Smooth muscle cell (in vitro differentiated cells): ENCODE measurements at regions not wholly inside any gene's neighbourhood (a gene's known extent, or its start where the extent isn't known, plus 50 kb on each side); places are given as distances from the start of the nearest gene placed in this dataset.

Experiments
- DNase-seq: peaks from one replicate; lab custom pipeline; 2025; ENCODE audit not compliant: unreplicated experiment; lab: John Stamatoyannopoulos, UW
- H2AFZ ChIP-seq: fragments of 200-600 bp; sonication (generic); 2 replicates; pipeline ENCODE4 v1.6.0; 2016; ENCODE audit warnings: antibody characterized with exemption, low read depth, mild to moderate bottlenecking
- H3F3A ChIP-seq: fragments of 200-600 bp; sonication (generic); 2 replicates; pipeline ENCODE4 v1.6.0; 2017; ENCODE audit warnings: antibody characterized with exemption, low read depth
- H3K27ac ChIP-seq: fragments of 200-600 bp; sonication (generic); 2 replicates; pipeline ENCODE4 v1.5.1; 2016; ENCODE audit warnings: low read depth, mild to moderate bottlenecking
- H3K27me3 ChIP-seq: fragments of 200-600 bp; sonication (generic); 2 replicates; pipeline ENCODE4 v1.6.1; 2016; ENCODE audit warnings: low read depth, mild to moderate bottlenecking
- H3K36me3 ChIP-seq: fragments of 200-600 bp; sonication (generic); 2 replicates; pipeline ENCODE4 v1.5.1; 2016; ENCODE audit warnings: low read depth
- H3K4me1 ChIP-seq: fragments of 200-600 bp; sonication (generic); 2 replicates; pipeline ENCODE4 v1.5.1; 2016; ENCODE audit warnings: low read depth
- H3K4me2 ChIP-seq: fragments of 200-600 bp; sonication (generic); 2 replicates; pipeline ENCODE4 v1.6.0; 2016; ENCODE audit warnings: mild to moderate bottlenecking
- H3K4me3 ChIP-seq: fragments of 200-600 bp; sonication (generic); 2 replicates; pipeline ENCODE4 v1.5.1; 2016; ENCODE audit warnings: mild to moderate bottlenecking
- H3K79me2 ChIP-seq: fragments of 200-600 bp; sonication (generic); 2 replicates; pipeline ENCODE4 v1.6.0; 2016; ENCODE audit warnings: low read depth, mild to moderate bottlenecking
- H3K9ac ChIP-seq: fragments of 200-600 bp; sonication (generic); 2 replicates; pipeline ENCODE4 v1.6.0; 2016; ENCODE audit warnings: low read depth
- H3K9me3 ChIP-seq: fragments of 200-600 bp; sonication (generic); replicated peaks from 2 replicates; pipeline ENCODE4 v1.5.1; 2016; ENCODE audit warnings: low read depth
- H4K20me1 ChIP-seq: fragments of 200-600 bp; sonication (generic); 2 replicates; pipeline ENCODE4 v1.6.0; 2016; ENCODE audit warnings: low read depth
- WGBS: methylation state at CpG from one replicate; pipeline ENCODE4 v1.1.7; 2016; ENCODE audit warnings: low lambda C conversion rate; 5-methylcytosine and 5-hydroxymethylcytosine counted together
- TF ChIP-seq, protein P1 (sequence below): fragments of 200-600 bp; sonication (generic); IDR thresholded peaks from 2 replicates; pipeline ENCODE4 v1.5.1; 2017; ENCODE audit warnings: borderline replicate concordance, mild to moderate bottlenecking, antibody characterized with exemption; ENCODE audit not compliant: insufficient read depth, poor library complexity, severe bottlenecking

GRCh38 chrX:57984620-57985019, 74.4 kb upstream of the ZXDA start:
- no peak overlapping the region for H3K27ac ChIP-seq
- H4K20me1 ChIP-seq: no peaks in the 10 kb centered on the region
- H3F3A ChIP-seq: no peaks in the 10 kb centered on the region
- H3K4me1 ChIP-seq: no peaks in the 10 kb centered on the region
- 84% methylated on average over 3 of the region's 3 CpGs for WGBS
- no peak overlapping the region for H3K4me2 ChIP-seq
- no peak overlapping the region for H3K9ac ChIP-seq
- no peak overlapping the region for H3K4me3 ChIP-seq
- no peaks in the 10 kb centered on the region for H3K9me3 ChIP-seq
- no peaks in the 10 kb centered on the region for H3K27me3 ChIP-seq
- no peaks in the 10 kb centered on the region for H3K36me3 ChIP-seq
- H2AFZ ChIP-seq: no peak overlapping the region
- DNase-seq: no peak
- TF ChIP-seq, protein P1, sequence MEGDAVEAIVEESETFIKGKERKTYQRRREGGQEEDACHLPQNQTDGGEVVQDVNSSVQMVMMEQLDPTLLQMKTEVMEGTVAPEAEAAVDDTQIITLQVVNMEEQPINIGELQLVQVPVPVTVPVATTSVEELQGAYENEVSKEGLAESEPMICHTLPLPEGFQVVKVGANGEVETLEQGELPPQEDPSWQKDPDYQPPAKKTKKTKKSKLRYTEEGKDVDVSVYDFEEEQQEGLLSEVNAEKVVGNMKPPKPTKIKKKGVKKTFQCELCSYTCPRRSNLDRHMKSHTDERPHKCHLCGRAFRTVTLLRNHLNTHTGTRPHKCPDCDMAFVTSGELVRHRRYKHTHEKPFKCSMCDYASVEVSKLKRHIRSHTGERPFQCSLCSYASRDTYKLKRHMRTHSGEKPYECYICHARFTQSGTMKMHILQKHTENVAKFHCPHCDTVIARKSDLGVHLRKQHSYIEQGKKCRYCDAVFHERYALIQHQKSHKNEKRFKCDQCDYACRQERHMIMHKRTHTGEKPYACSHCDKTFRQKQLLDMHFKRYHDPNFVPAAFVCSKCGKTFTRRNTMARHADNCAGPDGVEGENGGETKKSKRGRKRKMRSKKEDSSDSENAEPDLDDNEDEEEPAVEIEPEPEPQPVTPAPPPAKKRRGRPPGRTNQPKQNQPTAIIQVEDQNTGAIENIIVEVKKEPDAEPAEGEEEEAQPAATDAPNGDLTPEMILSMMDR: no peak
- no peaks in the 10 kb centered on the region for H3K79me2 ChIP-seq

DNA sequence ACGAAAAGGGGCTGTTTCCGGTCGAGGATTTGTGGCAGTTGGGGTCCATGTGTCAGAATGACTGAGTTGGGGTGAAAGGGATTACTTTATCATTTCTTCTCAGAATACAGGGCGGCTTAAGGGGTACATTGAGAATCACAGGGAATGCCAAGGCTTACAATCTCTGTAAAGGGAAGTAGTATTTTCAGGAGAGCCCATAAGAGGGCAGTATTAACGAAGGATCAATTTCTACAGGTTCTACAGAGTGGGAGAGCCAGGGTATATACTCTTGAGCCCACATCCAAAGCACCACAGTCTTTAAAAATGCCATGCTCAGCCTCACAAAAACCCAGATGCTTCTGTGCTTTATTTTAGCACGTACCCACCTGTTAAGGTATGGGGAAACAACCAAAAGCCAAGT, 67.7 kb upstream of the ZXDA start:
- Histone ChIP-seq H3K9me3 (peaks cover 4% of the 10 kb centered on the region), H3K36me3 (no peaks in the 10 kb centered on the region), H3K4me2 (no peak overlapping the region), H3K27ac (no peak overlapping the region), H3K27me3 (no peaks in the 10 kb centered on the region), H3K4me3 (no peak overlapping the region), H2AFZ (no peak overlapping the region), H3F3A (no peaks in the 10 kb centered on the region), H4K20me1 (no peaks in the 10 kb centered on the region), H3K79me2 (no peaks in the 10 kb centered on the region), H3K9ac (no peak overlapping the region), H3K4me1 (no peaks in the 10 kb centered on the region)
- DNase-seq: no peak
- TF ChIP-seq, protein P1: no peak
- WGBS: 40% methylated on average over 6 of the region's 6 CpGs

DNA sequence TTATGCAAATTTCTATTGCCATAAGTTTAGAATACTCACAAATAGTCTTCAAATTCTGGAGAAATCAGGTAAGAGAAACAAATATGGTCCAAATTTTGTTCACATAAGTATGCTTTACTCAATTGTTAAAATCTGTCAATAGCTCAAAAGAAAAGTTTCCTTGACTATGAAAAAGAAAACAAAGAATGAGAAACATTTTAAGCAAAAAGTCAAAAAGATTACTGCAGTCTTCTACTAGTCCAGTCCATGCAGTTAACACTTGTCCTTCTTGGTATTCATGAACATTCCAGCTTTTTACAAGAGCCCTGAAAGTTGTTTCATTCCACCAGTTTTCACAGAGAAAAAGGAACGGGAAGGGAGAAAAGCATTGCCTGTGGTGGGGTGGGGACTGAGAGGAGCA, 54.7 kb upstream of the ZXDA start:
- TF ChIP-seq, protein P1: no peak
- H3K79me2 ChIP-seq: no peaks in the 10 kb centered on the region
- no peak for DNase-seq
- peaks cover 22% of the 10 kb centered on the region for H3K9me3 ChIP-seq
- no peak overlapping the region for H3K4me3 ChIP-seq
- no peak overlapping the region for H3K27ac ChIP-seq
- no peaks in the 10 kb centered on the region for H3K27me3 ChIP-seq
- H3K4me2 ChIP-seq: no peak overlapping the region
- WGBS: 72% methylated on average over 1 of the region's 1 CpG
- no peak overlapping the region for H3K9ac ChIP-seq
- H2AFZ ChIP-seq: no peak overlapping the region
- no peaks in the 10 kb centered on the region for H3K36me3 ChIP-seq
- no peaks in the 10 kb centered on the region for H3K4me1 ChIP-seq
- H3F3A ChIP-seq: no peaks in the 10 kb centered on the region
- H4K20me1 ChIP-seq: no peaks in the 10 kb centered on the region
